ENCODE measurements at regions not wholly inside any gene's neighbourhood (a gene's known extent, or its start where the extent isn't known, plus 50 kb on each side); places are given as distances from the start of the nearest gene placed in this dataset.

DNA sequence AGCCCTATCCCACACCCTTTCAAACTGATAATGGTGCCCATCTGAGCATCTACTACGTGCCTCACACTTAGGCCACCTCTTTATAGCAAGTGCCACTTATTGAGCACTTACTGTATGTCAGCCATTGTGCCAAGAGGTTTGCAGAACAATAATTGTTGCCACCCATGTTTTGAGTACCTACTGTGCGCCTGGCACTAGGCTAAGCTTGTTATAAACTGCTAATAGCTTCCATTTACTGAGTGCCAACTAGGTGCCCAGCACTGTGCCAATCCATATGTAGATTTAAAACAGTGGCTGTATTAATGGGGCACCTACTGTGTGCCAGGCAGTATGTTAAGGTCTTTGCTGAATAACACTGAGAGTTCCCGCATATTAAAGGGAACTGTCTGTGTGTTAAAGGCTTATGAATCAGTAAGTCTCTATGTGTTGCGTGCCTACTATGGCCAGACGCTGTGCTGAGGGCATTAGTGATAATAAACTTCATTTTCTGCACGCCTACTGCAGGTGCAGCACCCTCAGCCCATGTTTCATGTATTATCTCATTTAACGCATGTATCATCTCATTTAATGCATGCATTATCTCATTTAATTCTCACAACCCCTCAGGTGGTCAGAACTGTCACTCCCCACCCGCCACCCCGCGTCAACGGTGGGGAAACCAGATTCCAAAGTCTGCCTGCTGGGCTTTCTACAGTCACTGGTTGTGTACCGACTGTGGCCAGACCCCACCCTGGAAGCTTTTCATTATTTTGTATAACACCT is 105.0 kb downstream of the PTPRS start:
- TF ChIP-seq, protein P1, sequence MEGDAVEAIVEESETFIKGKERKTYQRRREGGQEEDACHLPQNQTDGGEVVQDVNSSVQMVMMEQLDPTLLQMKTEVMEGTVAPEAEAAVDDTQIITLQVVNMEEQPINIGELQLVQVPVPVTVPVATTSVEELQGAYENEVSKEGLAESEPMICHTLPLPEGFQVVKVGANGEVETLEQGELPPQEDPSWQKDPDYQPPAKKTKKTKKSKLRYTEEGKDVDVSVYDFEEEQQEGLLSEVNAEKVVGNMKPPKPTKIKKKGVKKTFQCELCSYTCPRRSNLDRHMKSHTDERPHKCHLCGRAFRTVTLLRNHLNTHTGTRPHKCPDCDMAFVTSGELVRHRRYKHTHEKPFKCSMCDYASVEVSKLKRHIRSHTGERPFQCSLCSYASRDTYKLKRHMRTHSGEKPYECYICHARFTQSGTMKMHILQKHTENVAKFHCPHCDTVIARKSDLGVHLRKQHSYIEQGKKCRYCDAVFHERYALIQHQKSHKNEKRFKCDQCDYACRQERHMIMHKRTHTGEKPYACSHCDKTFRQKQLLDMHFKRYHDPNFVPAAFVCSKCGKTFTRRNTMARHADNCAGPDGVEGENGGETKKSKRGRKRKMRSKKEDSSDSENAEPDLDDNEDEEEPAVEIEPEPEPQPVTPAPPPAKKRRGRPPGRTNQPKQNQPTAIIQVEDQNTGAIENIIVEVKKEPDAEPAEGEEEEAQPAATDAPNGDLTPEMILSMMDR (IDR thresholded peaks at IDR 0.05; ENCODE audit: insufficient read depth, low read length), result no peak
- TF ChIP-seq, protein P2, sequence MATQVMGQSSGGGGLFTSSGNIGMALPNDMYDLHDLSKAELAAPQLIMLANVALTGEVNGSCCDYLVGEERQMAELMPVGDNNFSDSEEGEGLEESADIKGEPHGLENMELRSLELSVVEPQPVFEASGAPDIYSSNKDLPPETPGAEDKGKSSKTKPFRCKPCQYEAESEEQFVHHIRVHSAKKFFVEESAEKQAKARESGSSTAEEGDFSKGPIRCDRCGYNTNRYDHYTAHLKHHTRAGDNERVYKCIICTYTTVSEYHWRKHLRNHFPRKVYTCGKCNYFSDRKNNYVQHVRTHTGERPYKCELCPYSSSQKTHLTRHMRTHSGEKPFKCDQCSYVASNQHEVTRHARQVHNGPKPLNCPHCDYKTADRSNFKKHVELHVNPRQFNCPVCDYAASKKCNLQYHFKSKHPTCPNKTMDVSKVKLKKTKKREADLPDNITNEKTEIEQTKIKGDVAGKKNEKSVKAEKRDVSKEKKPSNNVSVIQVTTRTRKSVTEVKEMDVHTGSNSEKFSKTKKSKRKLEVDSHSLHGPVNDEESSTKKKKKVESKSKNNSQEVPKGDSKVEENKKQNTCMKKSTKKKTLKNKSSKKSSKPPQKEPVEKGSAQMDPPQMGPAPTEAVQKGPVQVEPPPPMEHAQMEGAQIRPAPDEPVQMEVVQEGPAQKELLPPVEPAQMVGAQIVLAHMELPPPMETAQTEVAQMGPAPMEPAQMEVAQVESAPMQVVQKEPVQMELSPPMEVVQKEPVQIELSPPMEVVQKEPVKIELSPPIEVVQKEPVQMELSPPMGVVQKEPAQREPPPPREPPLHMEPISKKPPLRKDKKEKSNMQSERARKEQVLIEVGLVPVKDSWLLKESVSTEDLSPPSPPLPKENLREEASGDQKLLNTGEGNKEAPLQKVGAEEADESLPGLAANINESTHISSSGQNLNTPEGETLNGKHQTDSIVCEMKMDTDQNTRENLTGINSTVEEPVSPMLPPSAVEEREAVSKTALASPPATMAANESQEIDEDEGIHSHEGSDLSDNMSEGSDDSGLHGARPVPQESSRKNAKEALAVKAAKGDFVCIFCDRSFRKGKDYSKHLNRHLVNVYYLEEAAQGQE (IDR thresholded peaks at IDR 0.05; ENCODE audit: insufficient replicate concordance, low read depth), result no peak
- TF ChIP-seq POLR2AphosphoS5 (IDR thresholded peaks at IDR 0.05; ENCODE audit: low read depth), result no peak
